H1 (cell line): ENCODE measurements at regions not wholly inside any gene's neighbourhood (a gene's known extent, or its start where the extent isn't known, plus 50 kb on each side); places are given as distances from the start of the nearest gene placed in this dataset.

Experiments used
- CTCF ChIA-PET: fragments of 300-600 bp; sonication (Branson Sonifier 250); formaldehyde crosslinking; loops from one replicate; lab custom pipeline; 2021; ENCODE audit not compliant: partially characterized antibody; lab: Charles Lee
- POLR2A ChIA-PET: fragments of 300-600 bp; sonication (Branson Sonifier 250); formaldehyde crosslinking; loops from one replicate; lab custom pipeline; 2021; ENCODE audit warnings: inconsistent platforms; ENCODE audit not compliant: partially characterized antibody; lab: Charles Lee
- DNase-seq, 2 experiments: peaks; one replicate each; pipeline versions ENCODE4 v3.0.0 to v3.0.0-alpha.2; 2010 to 2022; ENCODE audit warnings: low spot score in 2 of 2, low read depth in 1 of 2, mixed read lengths in 1 of 2
- FAIRE-seq: peaks from 2 replicates; lab custom pipeline; 2011; peaks lifted over from hg19 to GRCh38; lab: Jason Lieb, UNC
- H2AFZ ChIP-seq: 2 replicates; pipeline ENCODE4 v1.8.1; 2012; ENCODE audit warnings: low read length, inconsistent platforms
- H2AK5ac ChIP-seq: 2 replicates; pipeline ENCODE4 v1.6.1; 2013; ENCODE audit warnings: low read depth, low read length
- H2BK120ac ChIP-seq: replicated peaks from 2 replicates; pipeline ENCODE3; 2013; ENCODE audit warnings: low read depth, low read length, inconsistent platforms
- H2BK12ac ChIP-seq: 2 replicates; pipeline ENCODE4 v1.6.1; 2013; ENCODE audit warnings: low read depth, low read length
- H2BK15ac ChIP-seq: 2 replicates; pipeline ENCODE4 v1.6.1; 2013; ENCODE audit warnings: low read length
- H2BK20ac ChIP-seq: 2 replicates; pipeline ENCODE4 v1.6.1; 2013; ENCODE audit warnings: low read length
- H2BK5ac ChIP-seq: 2 replicates; pipeline ENCODE4 v1.6.1; 2013; ENCODE audit warnings: low read depth, low read length
- H3K14ac ChIP-seq: 2 replicates; pipeline ENCODE4 v1.6.1; 2013; ENCODE audit warnings: inconsistent platforms; ENCODE audit not compliant: insufficient read length
- H3K18ac ChIP-seq: 2 replicates; pipeline ENCODE4 v1.6.1; 2013; ENCODE audit warnings: low read length; ENCODE audit errors: extremely low read depth
- H3K23ac ChIP-seq: 2 replicates; pipeline ENCODE4 v1.6.1; 2013; ENCODE audit warnings: inconsistent platforms; ENCODE audit not compliant: insufficient read length
- H3K23me2 ChIP-seq: 2 replicates; pipeline ENCODE4 v1.6.1; 2013; ENCODE audit warnings: low read depth, low read length
- H3K27ac ChIP-seq: 2 replicates; pipeline ENCODE4 v1.6.1; 2011; ENCODE audit warnings: low read depth, low read length, inconsistent platforms
- H3K27me3 ChIP-seq, 4 experiments: replicated peaks in 1 of 4; 1 replicate in 1 of 4; 2 replicates in 3 of 4; pipeline versions ENCODE4 v1.6.1 to v1.8.1; 2011 to 2013; ENCODE audit warnings: low read length in 3 of 4, mild to moderate bottlenecking in 3 of 4, inconsistent platforms in 2 of 4, mixed read lengths in 2 of 4, moderate library complexity in 1 of 4; ENCODE audit not compliant: control insufficient read depth in 3 of 4, insufficient read depth in 3 of 4; ENCODE audit errors: extremely low read depth in 1 of 4
- H3K36me3 ChIP-seq, 4 experiments: 2 replicates each; pipeline versions ENCODE4 v1.6.1 to v1.8.1; 2011 to 2013; ENCODE audit warnings: mild to moderate bottlenecking in 4 of 4, low read length in 3 of 4, moderate library complexity in 2 of 4, control low read depth in 1 of 4, inconsistent platforms in 1 of 4; ENCODE audit not compliant: insufficient read depth in 4 of 4, control insufficient read depth in 2 of 4
- H3K4ac ChIP-seq: replicated peaks from 2 replicates; pipeline ENCODE3; 2013; ENCODE audit warnings: low read length, low read depth, mixed read lengths, inconsistent platforms; ENCODE audit not compliant: insufficient read length
- H3K4me1 ChIP-seq, 4 experiments: replicated peaks in 1 of 4; 1 replicate in 1 of 4; 2 replicates in 3 of 4; pipeline versions ENCODE4 v1.6.1 to v1.8.1; 2011 to 2013; ENCODE audit warnings: low read length in 3 of 4, inconsistent platforms in 2 of 4, mixed read lengths in 1 of 4; ENCODE audit not compliant: insufficient read depth in 4 of 4, control insufficient read depth in 3 of 4
- H3K4me2 ChIP-seq, 2 experiments: 2 replicates each; pipeline versions ENCODE4 v1.6.1 to v1.8.1; 2011 to 2013; ENCODE audit warnings: low read depth in 2 of 2, low read length in 2 of 2, control low read depth in 1 of 2, inconsistent platforms in 1 of 2, mild to moderate bottlenecking in 1 of 2; ENCODE audit not compliant: insufficient read depth in 1 of 2
- H3K4me3 ChIP-seq, 4 experiments: fragments of 200-600, 300-600 bp in 1 of 4; sonication (generic), shearing (Covaris generic), sonication (Bioruptor Twin) in 1 of 4; 2 replicates each; pipeline versions ENCODE4 v1.5.1 to v1.8.1; 2011 to 2016; ENCODE audit warnings: low read length in 4 of 4, low read depth in 3 of 4, control low read depth in 2 of 4, inconsistent platforms in 2 of 4, mild to moderate bottlenecking in 2 of 4, mixed read lengths in 1 of 4, moderate library complexity in 1 of 4; ENCODE audit not compliant: insufficient read depth in 2 of 4; ENCODE audit errors: extremely low read depth in 1 of 4
- H3K56ac ChIP-seq: replicated peaks from 2 replicates; pipeline ENCODE3; 2013; ENCODE audit warnings: low read depth, mild to moderate bottlenecking, mixed read lengths, low read length, inconsistent platforms; ENCODE audit not compliant: insufficient read length
- H3K79me1 ChIP-seq: 2 replicates; pipeline ENCODE4 v1.6.1; 2013; ENCODE audit warnings: low read depth, low read length, control low read depth
- H3K79me2 ChIP-seq, 2 experiments: 2 replicates each; pipeline versions ENCODE4 v1.6.1 to v1.8.1; 2012 to 2013; ENCODE audit warnings: low read length in 2 of 2, mild to moderate bottlenecking in 2 of 2, inconsistent platforms in 1 of 2; ENCODE audit not compliant: insufficient read depth in 2 of 2, control insufficient read depth in 1 of 2
- H3K9ac ChIP-seq, 4 experiments: replicated peaks in 1 of 4; 1 replicate in 1 of 4; 2 replicates in 3 of 4; pipeline versions ENCODE4 v1.6.1 to v1.8.1; 2011 to 2013; ENCODE audit warnings: low read depth in 3 of 4, low read length in 3 of 4, control low read depth in 2 of 4, mild to moderate bottlenecking in 2 of 4, moderate library complexity in 2 of 4, inconsistent platforms in 1 of 4; ENCODE audit errors: extremely low read depth in 1 of 4
- H3K9me3 ChIP-seq, 2 experiments: 2 replicates each; pipeline versions ENCODE4 v1.6.1 to v1.8.1; 2012 to 2013; ENCODE audit warnings: mild to moderate bottlenecking in 2 of 2, moderate library complexity in 2 of 2, control low read depth in 1 of 2, inconsistent platforms in 1 of 2, low read depth in 1 of 2, low read length in 1 of 2, mixed read lengths in 1 of 2; ENCODE audit not compliant: insufficient read depth in 2 of 2
- H4K20me1 ChIP-seq, 2 experiments: replicated peaks in 1 of 2; 2 replicates each; pipeline versions ENCODE3 to v1.8.1; 2011 to 2013; ENCODE audit warnings: inconsistent platforms in 2 of 2, low read length in 2 of 2, mild to moderate bottlenecking in 1 of 2; ENCODE audit not compliant: insufficient read depth in 2 of 2, control insufficient read depth in 1 of 2
- H4K5ac ChIP-seq: 2 replicates; pipeline ENCODE4 v1.6.1; 2013; ENCODE audit warnings: low read length, low read depth, mixed read lengths, inconsistent platforms; ENCODE audit not compliant: insufficient read length
- H4K8ac ChIP-seq: 2 replicates; pipeline ENCODE4 v1.8.0; 2013; ENCODE audit warnings: mild to moderate bottlenecking, moderate library complexity, low read length, inconsistent platforms; ENCODE audit not compliant: insufficient read depth; ENCODE audit errors: extremely low read depth
- H4K91ac ChIP-seq: replicated peaks from 2 replicates; pipeline ENCODE3; 2013; ENCODE audit warnings: low read length, mixed read lengths, inconsistent platforms; ENCODE audit not compliant: insufficient read length
- WGBS, 2 experiments: shearing (Covaris generic) in 1 of 2; methylation state at CpG; one replicate each; pipeline versions ENCODE4 v1.1.6 to v1.1.7; 2013 to 2015; ENCODE audit warnings: low lambda C conversion rate in 2 of 2, mixed read lengths in 2 of 2, inconsistent platforms in 1 of 2, low coverage in 1 of 2, missing lambda C conversion rate in 1 of 2; ENCODE audit not compliant: insufficient replicate concordance in 2 of 2, insufficient coverage in 1 of 2, insufficient read length in 1 of 2; ENCODE audit errors: extremely low coverage in 1 of 2, missing lambda C conversion rate in 1 of 2; 5-methylcytosine and 5-hydroxymethylcytosine counted together

DNA sequence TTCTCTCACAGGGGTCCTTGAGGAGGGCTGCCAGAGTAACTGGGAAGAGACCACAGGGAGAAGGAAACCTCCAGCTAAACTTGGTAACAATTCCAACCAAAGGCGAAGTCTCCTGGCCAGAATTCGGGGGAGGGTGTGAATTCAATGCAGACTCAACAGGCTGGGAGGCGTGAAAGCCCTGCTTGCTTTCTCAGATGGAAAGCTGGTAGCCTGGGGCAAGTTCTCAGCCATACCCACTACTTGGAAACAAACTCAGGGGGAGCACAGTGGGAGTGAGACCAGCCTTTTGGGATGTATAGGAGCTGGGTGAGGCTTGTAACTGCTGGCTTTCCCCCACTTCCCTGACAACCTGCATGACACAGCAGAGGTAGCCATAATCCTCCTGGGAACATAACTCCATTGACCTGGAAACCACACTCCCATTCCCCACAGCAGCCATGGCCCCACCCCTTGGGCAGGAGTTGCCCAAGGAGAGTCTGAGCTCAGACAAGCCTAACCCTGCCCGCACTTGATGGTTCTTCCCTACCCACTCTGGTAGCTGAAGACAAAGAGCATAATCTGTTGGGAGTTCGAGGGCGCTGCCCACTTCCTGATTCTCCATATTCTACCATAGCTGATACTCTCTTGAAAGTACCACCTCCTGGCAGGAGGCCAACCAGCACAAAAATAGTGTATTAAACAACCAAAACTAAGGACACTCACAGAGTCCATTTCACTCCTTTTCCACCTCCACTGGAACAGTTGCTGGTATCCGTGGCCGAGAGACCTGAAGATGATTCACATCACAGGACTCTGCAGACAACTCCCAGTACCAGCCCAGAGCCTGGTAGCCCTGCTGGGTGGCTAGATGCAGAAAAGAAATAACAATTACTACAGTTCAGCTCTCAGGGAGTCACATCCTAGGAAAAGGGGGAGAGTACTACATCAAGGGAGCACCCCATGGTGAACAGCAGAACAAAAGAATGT is 123.8 kb downstream of the FAM170A start:
- Histone ChIP-seq H3K36me3 (no peaks in the 10 kb centered on the region), H2BK15ac (no peak overlapping the region), H2BK120ac (no peak overlapping the region), H3K23me2 (no peaks in the 10 kb centered on the region), H3K14ac (no peak overlapping the region), H4K8ac (no peak overlapping the region), H3K79me2 (no peaks in the 10 kb centered on the region), H3K4me1 (no peaks in the 10 kb centered on the region), H3K4me2 (no peak overlapping the region; a peak in 1 of 4 replicates), H3K9ac (no peak overlapping the region), H3K79me1 (no peaks in the 10 kb centered on the region), H3K56ac (no peak overlapping the region), H2AK5ac (no peak overlapping the region), H3K23ac (no peak overlapping the region), H2BK12ac (no peak overlapping the region), H3K27me3 (no peaks in the 10 kb centered on the region), H3K4ac (no peak overlapping the region), H2BK5ac (no peak overlapping the region), H2AFZ (no peak overlapping the region), H2BK20ac (no peak overlapping the region), H4K91ac (no peak overlapping the region), H3K18ac (no peak overlapping the region), H3K9me3 (no peaks in the 10 kb centered on the region), H3K27ac (no peak overlapping the region), H4K5ac (no peak overlapping the region), H3K4me3 (no peak overlapping the region), H4K20me1 (no peaks in the 10 kb centered on the region)
- 89% methylated on average over 8 of the region's 8 CpGs; no CpG with 5 or more reads in 1 of the 2 experiments for WGBS, 2 experiments
- FAIRE-seq (no peak), DNase-seq (no peak)
- CTCF ChIA-PET, result interaction anchor here (0.6 to 2.0 kb wide), 4 partner anchors 32 to 319 kb away, joined by 3 to 4 read pairs (median 4); no protein-coding TSS in a partner anchor
- POLR2A ChIA-PET, result no interaction called here
